Esophagus muscularis mucosa (tissue), 4 donors: ENCODE measurements at regions not wholly inside any gene's neighbourhood (a gene's known extent, or its start where the extent isn't known, plus 50 kb on each side); places are given as distances from the start of the nearest gene placed in this dataset.

Experiments
- EP300 ChIP-seq: sonication (generic); formaldehyde crosslinking; IDR thresholded peaks from one replicate; pipeline ENCODE4 v1.6.1; 2017; ENCODE audit warnings: antibody characterized with exemption
- POLR2A ChIP-seq: fragments of 450-650 bp; IDR thresholded peaks from one replicate; pipeline ENCODE4 v1.6.1; 2017; ENCODE audit warnings: antibody characterized with exemption, moderate library complexity, mild to moderate bottlenecking, low read depth
- TF ChIP-seq, protein P1 (sequence below), 3 experiments: fragments of 200-600 bp in 2 of 3; fragments of 450-650 bp in 1 of 3; sonication (generic) in 2 of 3; IDR thresholded peaks; one replicate each; pipeline ENCODE4 v1.5.1; 2017 to 2019; ENCODE audit warnings: antibody characterized with exemption in 3 of 3, mild to moderate bottlenecking in 2 of 3, moderate library complexity in 1 of 3

DNA sequence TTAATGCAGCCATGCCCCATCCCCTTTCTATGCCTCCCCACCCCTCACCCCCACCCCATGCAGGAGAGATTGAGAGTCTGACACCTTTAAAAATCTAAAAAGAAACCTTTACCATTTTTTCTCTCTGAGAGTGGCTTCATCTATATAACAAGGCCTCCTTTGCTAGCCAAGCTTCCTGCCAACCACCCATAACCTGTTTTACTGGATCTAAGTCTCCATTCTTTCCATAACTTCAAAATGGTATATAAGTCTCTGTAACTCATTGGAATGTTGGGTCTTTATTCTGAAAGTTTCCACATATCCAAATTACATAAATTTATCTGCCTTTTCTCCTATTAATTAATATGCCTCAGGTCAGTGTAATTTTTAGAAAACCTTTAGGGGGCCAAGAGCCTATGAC is 1174.0 kb downstream of the MAT2B start:
- TF ChIP-seq, protein P1, sequence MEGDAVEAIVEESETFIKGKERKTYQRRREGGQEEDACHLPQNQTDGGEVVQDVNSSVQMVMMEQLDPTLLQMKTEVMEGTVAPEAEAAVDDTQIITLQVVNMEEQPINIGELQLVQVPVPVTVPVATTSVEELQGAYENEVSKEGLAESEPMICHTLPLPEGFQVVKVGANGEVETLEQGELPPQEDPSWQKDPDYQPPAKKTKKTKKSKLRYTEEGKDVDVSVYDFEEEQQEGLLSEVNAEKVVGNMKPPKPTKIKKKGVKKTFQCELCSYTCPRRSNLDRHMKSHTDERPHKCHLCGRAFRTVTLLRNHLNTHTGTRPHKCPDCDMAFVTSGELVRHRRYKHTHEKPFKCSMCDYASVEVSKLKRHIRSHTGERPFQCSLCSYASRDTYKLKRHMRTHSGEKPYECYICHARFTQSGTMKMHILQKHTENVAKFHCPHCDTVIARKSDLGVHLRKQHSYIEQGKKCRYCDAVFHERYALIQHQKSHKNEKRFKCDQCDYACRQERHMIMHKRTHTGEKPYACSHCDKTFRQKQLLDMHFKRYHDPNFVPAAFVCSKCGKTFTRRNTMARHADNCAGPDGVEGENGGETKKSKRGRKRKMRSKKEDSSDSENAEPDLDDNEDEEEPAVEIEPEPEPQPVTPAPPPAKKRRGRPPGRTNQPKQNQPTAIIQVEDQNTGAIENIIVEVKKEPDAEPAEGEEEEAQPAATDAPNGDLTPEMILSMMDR (IDR thresholded peaks at IDR 0.05) = no peak
- no peak for TF ChIP-seq EP300
- TF ChIP-seq POLR2A = no peak
